ENCODE measurements at regions not wholly inside any gene's neighbourhood (a gene's known extent, or its start where the extent isn't known, plus 50 kb on each side); places are given as distances from the start of the nearest gene placed in this dataset.

DNA sequence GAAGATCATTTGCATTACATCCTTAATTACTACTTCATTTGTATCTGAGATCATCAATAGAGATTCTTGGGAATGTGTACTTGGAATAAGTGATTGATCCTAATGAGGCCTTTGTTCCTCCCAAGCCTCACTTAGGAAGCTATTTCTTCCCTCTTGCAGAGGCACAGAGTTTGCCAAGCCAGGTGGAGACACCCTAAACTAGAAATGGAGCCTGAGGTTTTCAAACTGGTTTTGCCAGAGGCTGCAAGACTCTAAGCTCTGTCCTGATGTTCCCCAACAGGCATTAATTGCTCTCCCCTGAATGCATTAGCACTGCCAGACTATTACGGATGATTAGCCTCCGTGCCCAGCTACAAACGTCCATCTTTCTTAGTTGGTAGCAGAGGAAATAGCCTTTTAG lies 125.2 kb upstream of the LGALSL start:
- H3K4me3 ChIP-seq (ENCODE audit: control insufficient read depth, low read depth, low read length), result no peak overlapping the region
- TF ChIP-seq, protein P1, sequence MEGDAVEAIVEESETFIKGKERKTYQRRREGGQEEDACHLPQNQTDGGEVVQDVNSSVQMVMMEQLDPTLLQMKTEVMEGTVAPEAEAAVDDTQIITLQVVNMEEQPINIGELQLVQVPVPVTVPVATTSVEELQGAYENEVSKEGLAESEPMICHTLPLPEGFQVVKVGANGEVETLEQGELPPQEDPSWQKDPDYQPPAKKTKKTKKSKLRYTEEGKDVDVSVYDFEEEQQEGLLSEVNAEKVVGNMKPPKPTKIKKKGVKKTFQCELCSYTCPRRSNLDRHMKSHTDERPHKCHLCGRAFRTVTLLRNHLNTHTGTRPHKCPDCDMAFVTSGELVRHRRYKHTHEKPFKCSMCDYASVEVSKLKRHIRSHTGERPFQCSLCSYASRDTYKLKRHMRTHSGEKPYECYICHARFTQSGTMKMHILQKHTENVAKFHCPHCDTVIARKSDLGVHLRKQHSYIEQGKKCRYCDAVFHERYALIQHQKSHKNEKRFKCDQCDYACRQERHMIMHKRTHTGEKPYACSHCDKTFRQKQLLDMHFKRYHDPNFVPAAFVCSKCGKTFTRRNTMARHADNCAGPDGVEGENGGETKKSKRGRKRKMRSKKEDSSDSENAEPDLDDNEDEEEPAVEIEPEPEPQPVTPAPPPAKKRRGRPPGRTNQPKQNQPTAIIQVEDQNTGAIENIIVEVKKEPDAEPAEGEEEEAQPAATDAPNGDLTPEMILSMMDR (IDR thresholded peaks at IDR 0.05; ENCODE audit: control insufficient read depth, insufficient read depth, low read depth, low read length, missing control alignments), result no peak
- no peak for DNase-seq (ENCODE audit: low read depth)

DNA sequence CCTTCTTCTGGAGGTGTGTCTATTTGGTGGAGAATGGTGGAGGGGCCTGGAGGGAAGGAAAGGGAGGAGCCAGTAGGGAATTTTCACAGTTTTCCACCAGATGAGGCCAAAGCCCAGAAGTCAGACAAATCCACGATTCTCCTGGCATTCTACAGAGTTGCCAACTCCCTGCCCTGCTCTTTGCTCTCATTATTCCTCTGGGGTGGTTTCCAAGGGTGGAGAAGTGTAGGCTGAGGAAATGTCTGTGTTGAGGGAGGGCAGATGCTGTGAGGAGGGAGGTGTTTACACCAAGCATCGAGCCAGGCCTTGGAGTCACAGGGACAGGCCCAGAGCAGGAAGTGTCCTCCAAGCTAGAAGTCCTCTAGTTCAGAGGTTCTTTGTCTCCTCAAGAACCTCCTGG lies 124.1 kb upstream of the LGALSL start:
- TF ChIP-seq, protein P1 (IDR thresholded peaks at IDR 0.05; ENCODE audit: control insufficient read depth, insufficient read depth, low read depth, low read length, missing control alignments), result no peak
- no peak for DNase-seq (ENCODE audit: low read depth)
- H3K4me3 ChIP-seq (ENCODE audit: control insufficient read depth, low read depth, low read length), result no peak overlapping the region

DNA sequence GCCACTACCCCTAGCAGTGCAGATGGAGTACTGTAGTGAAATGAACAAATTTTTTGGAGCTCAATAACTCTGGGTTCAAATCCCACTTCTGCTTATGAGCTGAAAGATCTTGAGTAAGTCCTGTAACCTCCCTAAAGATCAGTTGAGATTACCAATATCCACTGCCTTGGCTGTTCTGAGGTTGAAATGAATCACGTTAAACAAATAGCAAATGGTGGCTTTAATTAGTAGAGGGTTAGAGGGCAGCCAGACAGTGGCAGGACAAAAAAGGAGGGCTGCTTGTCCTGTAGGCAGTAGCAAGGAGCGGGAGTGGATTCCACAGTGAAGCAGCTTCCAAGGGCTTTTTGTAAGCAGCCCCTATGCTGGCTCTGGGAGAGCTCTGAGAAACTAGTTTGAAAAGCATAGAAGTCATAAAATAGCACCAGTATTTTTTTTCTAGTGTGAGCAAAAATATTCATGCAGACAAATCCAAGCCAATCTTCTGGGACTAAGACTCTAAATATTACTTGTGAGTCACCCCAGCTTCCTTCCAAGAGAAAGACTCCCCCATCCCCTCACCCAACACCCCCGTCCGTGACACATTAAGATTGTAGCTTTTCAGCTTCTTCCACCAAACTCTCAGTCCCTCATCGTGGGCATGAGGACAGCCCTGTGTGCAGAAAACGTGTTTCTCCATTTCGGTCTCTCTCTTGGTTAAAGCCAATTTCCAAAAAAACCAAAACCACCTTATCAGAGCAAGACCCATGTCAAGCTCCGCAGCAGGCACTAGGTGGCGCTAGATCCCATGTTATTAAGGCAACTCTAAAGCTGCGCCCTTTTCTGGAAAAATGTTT lies 123.5 kb upstream of the LGALSL start:
- TF ChIP-seq, protein P1 (IDR thresholded peaks at IDR 0.05; ENCODE audit: control insufficient read depth, insufficient read depth, low read depth, low read length, missing control alignments), result peak; percentile 89
- peak overlapping the region; percentile 35 for H3K4me3 ChIP-seq (ENCODE audit: control insufficient read depth, low read depth, low read length)
- DNase-seq (ENCODE audit: low read depth), result peak; percentile 63

DNA sequence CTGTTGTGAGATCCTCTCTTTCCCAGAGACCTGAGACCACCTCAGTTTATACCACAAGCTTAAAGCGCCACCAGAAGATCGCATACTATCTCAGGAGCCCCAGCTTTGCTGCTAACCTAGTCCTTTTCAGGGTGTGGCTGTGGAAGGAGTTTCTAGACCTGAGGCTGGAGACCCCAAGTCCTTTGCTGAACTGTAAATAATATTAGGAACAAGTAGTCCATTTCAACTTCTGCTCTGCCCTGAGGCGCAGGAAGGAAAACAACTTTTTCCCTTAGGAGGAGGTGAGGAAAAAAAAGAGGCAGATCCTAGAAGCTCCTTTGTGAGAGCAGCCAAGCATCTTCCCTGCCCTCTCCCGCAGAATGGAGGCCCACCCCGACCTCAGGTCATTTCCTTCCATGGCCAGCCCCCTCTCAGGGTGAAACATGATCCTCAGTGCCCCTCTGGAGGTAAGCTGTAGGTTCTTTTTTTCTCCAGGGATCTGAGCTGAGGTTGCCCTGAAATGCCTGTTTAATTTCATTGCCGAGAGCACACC lies 122.8 kb upstream of the LGALSL start:
- TF ChIP-seq, protein P1 (IDR thresholded peaks at IDR 0.05; ENCODE audit: control insufficient read depth, insufficient read depth, low read depth, low read length, missing control alignments), result no peak
- no peak for DNase-seq (ENCODE audit: low read depth)
- no peak overlapping the region for H3K4me3 ChIP-seq (ENCODE audit: control insufficient read depth, low read depth, low read length)

DNA sequence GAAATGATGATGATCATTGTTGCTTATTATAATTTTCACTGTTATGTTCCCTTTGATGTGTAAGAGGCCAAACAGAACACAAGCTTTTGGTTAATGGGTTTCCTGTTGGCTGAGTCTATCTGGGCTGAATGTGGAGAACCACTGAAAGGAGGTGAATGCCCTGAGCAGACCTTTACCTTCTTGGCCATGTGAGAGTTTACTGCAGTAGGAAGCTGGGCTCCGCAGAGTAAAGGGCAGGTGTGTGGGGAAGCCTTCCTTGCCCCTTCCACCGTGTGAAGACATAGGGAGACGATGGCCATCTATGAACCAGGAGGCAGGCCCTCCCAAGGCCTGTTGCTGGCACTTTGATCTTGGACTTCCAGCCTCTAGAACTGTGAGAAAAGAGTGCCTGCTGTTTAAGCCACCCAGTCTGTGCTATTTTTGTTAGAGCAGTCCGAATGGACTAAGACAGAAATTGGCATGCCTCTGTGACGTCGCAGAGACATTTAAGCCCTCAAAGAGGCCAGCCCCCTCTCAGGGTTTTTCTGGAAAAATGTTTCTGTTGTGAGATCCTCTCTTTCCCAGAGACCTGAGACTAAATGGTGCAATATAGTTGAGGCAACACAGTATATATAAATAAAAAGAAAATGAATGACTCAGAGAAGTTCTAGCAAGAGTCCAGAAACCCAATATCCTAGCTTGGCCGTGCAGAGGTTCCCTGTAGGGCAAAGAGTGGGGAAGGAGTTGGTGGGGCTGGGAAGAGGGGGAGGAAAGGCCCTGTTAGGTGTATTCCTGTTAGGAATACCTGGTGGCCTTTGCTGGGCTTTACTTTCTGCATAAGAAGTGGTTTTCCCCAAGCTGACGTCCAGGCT lies 121.9 kb upstream of the LGALSL start:
- H3K4me3 ChIP-seq (ENCODE audit: control insufficient read depth, low read depth, low read length), result no peak overlapping the region
- no peak for DNase-seq (ENCODE audit: low read depth)
- TF ChIP-seq, protein P1 (IDR thresholded peaks at IDR 0.05; ENCODE audit: control insufficient read depth, insufficient read depth, low read depth, low read length, missing control alignments), result no peak

DNA sequence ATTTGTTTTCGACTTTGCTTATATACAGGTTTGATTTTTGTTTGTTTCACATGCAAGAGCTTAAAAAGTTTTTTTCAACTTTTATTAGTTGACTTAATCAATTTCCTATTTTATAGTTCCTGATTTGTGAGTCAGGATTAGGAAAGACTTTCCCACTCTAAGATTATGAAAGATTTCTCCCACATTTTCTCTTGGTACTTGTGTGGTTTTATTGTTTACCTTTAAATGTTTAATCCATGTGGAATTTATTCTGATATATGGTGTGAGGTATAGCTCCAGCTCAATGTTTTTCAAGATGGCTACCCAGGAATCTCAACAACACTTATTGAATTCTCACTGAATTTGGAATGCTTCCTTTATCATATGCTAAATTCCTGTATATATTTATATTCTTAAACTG lies 117.8 kb upstream of the LGALSL start:
- H3K4me3 ChIP-seq (ENCODE audit: control insufficient read depth, low read depth, low read length), result no peak overlapping the region
- TF ChIP-seq, protein P1 (IDR thresholded peaks at IDR 0.05; ENCODE audit: control insufficient read depth, insufficient read depth, low read depth, low read length, missing control alignments), result no peak
- no peak for DNase-seq (ENCODE audit: low read depth)
